ENCODE measurements at regions not wholly inside any gene's neighbourhood (a gene's known extent, or its start where the extent isn't known, plus 50 kb on each side); places are given as distances from the start of the nearest gene placed in this dataset.
A peak's percentile ranks its signal among the peaks of the same experiment; 100 is the strongest.
"Not testable (repeated sequence)": the region's sequence is repeated elsewhere in the genome, so short reads cannot be mapped to it uniquely, and the experiment has no call there.

GRCh38 chr12:89058402-89058801 is 293.9 kb downstream of the DUSP6 start:
- no peak overlapping the region for H2AFZ ChIP-seq (ENCODE audit: low read length)
- no peak overlapping the region for H3K27ac ChIP-seq (ENCODE audit: low read length)
- CTCF ChIA-PET, result interaction anchor here (0.6 kb wide), 1 partner anchor 466 kb away, joined by 4 read pairs; no protein-coding TSS in a partner anchor
- no peak overlapping the region for H3K4me2 ChIP-seq (ENCODE audit: low read length)
- no TSS peak for BruUV-seq (replicated peaks)
- no peak for DNase-seq
- H4K20me1 ChIP-seq (ENCODE audit: low read length), result no peaks in the 10 kb centered on the region
- no peaks in the 10 kb centered on the region for H3K27me3 ChIP-seq (ENCODE audit: low read length)
- intact Hi-C loops (cut with micrococcal nuclease), result loop anchor here (10.0 kb wide), 1 partner anchor 136 kb away; no protein-coding TSS in a partner anchor
- no peaks in the 10 kb centered on the region for H3K9me3 ChIP-seq (ENCODE audit: low read length)
- H3K4me3 ChIP-seq (ENCODE audit: low read length), result no peak overlapping the region
- H3K36me3 ChIP-seq (ENCODE audit: low read depth, low read length), result no peaks in the 10 kb centered on the region
- H3K79me2 ChIP-seq (ENCODE audit: low read length), result no peaks in the 10 kb centered on the region
- H3K9me2 ChIP-seq (replicated peaks; ENCODE audit: low read length), result no peaks in the 10 kb centered on the region
- ATAC-seq, result no peak
- TF ChIP-seq CTCF (conservative IDR thresholded peaks at IDR 0.05; ENCODE audit: low read depth, low read length) (no peak), EZH2 (IDR thresholded peaks at IDR 0.05; ENCODE audit: low read length, unreplicated experiment) (no peak), EZH2phosphoT487 (IDR thresholded peaks at IDR 0.05; ENCODE audit: borderline replicate concordance, low read length) (no peak)
- POLR2A ChIA-PET (ENCODE audit: unreplicated experiment), result no interaction called here
- H3K9ac ChIP-seq (ENCODE audit: low read length), result no peak overlapping the region
- H3K4me1 ChIP-seq (ENCODE audit: insufficient read depth, low read length), result no peaks in the 10 kb centered on the region
- H3F3A ChIP-seq (ENCODE audit: low read length, unreplicated experiment), result no peaks in the 10 kb centered on the region

GRCh38 chr12:89053817-89054216 is 298.5 kb downstream of the DUSP6 start:
- H3K9me2 ChIP-seq (replicated peaks; ENCODE audit: low read length); H3K9ac ChIP-seq (ENCODE audit: low read length); DNase-seq; ATAC-seq; H3K4me3 ChIP-seq (ENCODE audit: low read length); H3K27me3 ChIP-seq (ENCODE audit: low read length); H3K4me1 ChIP-seq (ENCODE audit: insufficient read depth, low read length); H4K20me1 ChIP-seq (ENCODE audit: low read length); POLR2A ChIA-PET (ENCODE audit: unreplicated experiment); CTCF ChIA-PET; H3K9me3 ChIP-seq (ENCODE audit: low read length); H3K79me2 ChIP-seq (ENCODE audit: low read length); BruUV-seq (replicated peaks); H3K27ac ChIP-seq (ENCODE audit: low read length); H3K36me3 ChIP-seq (ENCODE audit: low read depth, low read length); H3K4me2 ChIP-seq (ENCODE audit: low read length); H3F3A ChIP-seq (ENCODE audit: low read length, unreplicated experiment); H2AFZ ChIP-seq (ENCODE audit: low read length): not testable (repeated sequence)
- intact Hi-C loops (cut with micrococcal nuclease), result loop anchor here (5.0 to 10.0 kb wide), 4 partner anchors 108 to 213 kb away; no protein-coding TSS in a partner anchor

GRCh38 chr12:89051065-89051677 is 301.1 kb downstream of the DUSP6 start:
- Histone ChIP-seq H3K4me2 (ENCODE audit: low read length) (no peak overlapping the region), H3K9me2 (replicated peaks; ENCODE audit: low read length) (no peaks in the 10 kb centered on the region), H3F3A (ENCODE audit: low read length, unreplicated experiment) (no peaks in the 10 kb centered on the region), H3K9ac (ENCODE audit: low read length) (no peak overlapping the region), H3K27me3 (ENCODE audit: low read length) (no peaks in the 10 kb centered on the region), H3K27ac (ENCODE audit: low read length) (no peak overlapping the region), H3K9me3 (ENCODE audit: low read length) (no peaks in the 10 kb centered on the region), H3K4me3 (ENCODE audit: low read length) (no peak overlapping the region), H3K36me3 (ENCODE audit: low read depth, low read length) (no peaks in the 10 kb centered on the region), H2AFZ (ENCODE audit: low read length) (no peak overlapping the region), H4K20me1 (ENCODE audit: low read length) (no peaks in the 10 kb centered on the region), H3K79me2 (ENCODE audit: low read length) (no peaks in the 10 kb centered on the region), H3K4me1 (ENCODE audit: insufficient read depth, low read length) (0 out of 2 replicates have a peak, but pooled peaks cover 5% of the 10 kb centered on the region)
- CTCF ChIA-PET, result no interaction called here
- ATAC-seq, result peak; percentile 73
- TF ChIP-seq CTCF (conservative IDR thresholded peaks at IDR 0.05; ENCODE audit: low read depth, low read length) (peak; percentile 96), EZH2 (IDR thresholded peaks at IDR 0.05; ENCODE audit: low read length, unreplicated experiment) (no peak)
- intact Hi-C loops (cut with micrococcal nuclease), result loop anchor here (1.0 to 10.0 kb wide), 7 partner anchors 111 to 478 kb away; no protein-coding TSS in a partner anchor
- peak; percentile 86 for DNase-seq
- POLR2A ChIA-PET (ENCODE audit: unreplicated experiment), result no interaction called here
- no TSS peak for BruUV-seq (replicated peaks)
